ENCODE measurements at regions not wholly inside any gene's neighbourhood (a gene's known extent, or its start where the extent isn't known, plus 50 kb on each side); places are given as distances from the start of the nearest gene placed in this dataset.

DNA sequence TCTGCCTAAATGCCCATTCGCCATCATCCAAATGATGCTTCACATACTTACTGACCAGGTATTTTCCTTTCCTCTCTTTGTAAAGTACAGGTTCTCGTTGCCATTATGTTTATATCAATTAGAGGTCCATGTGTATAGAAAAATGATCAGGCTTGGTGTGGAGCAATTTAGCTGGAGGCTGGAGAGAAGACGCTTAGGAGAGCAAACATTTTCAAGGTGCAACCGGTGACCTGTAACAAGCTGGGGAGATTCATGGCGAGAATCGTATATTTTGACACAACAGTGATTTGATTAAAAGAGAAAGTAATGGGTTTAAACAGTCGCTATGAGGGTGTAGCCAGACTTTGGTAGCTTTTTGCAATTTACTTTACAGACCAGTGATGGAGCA is 170.9 kb upstream of the TBCA start:
- no peak for TF ChIP-seq SIN3A (IDR thresholded peaks at IDR 0.05; ENCODE audit: borderline replicate concordance, low read depth, low read length)
- TF ChIP-seq, protein P1, sequence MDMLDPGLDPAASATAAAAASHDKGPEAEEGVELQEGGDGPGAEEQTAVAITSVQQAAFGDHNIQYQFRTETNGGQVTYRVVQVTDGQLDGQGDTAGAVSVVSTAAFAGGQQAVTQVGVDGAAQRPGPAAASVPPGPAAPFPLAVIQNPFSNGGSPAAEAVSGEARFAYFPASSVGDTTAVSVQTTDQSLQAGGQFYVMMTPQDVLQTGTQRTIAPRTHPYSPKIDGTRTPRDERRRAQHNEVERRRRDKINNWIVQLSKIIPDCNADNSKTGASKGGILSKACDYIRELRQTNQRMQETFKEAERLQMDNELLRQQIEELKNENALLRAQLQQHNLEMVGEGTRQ (IDR thresholded peaks at IDR 0.05; ENCODE audit: borderline replicate concordance, low read depth, low read length): no peak
- TF ChIP-seq, protein P2, sequence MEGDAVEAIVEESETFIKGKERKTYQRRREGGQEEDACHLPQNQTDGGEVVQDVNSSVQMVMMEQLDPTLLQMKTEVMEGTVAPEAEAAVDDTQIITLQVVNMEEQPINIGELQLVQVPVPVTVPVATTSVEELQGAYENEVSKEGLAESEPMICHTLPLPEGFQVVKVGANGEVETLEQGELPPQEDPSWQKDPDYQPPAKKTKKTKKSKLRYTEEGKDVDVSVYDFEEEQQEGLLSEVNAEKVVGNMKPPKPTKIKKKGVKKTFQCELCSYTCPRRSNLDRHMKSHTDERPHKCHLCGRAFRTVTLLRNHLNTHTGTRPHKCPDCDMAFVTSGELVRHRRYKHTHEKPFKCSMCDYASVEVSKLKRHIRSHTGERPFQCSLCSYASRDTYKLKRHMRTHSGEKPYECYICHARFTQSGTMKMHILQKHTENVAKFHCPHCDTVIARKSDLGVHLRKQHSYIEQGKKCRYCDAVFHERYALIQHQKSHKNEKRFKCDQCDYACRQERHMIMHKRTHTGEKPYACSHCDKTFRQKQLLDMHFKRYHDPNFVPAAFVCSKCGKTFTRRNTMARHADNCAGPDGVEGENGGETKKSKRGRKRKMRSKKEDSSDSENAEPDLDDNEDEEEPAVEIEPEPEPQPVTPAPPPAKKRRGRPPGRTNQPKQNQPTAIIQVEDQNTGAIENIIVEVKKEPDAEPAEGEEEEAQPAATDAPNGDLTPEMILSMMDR (IDR thresholded peaks at IDR 0.05): no peak
- no peak for TF ChIP-seq POLR2AphosphoS5 (IDR thresholded peaks at IDR 0.05; ENCODE audit: low read depth, low read length)
- TF ChIP-seq TAF1 (IDR thresholded peaks at IDR 0.05; ENCODE audit: borderline replicate concordance, low read depth, low read length): no peak
- TF ChIP-seq NRF1 (IDR thresholded peaks at IDR 0.05; ENCODE audit: low read depth, low read length): no peak
- TF ChIP-seq, protein P3, sequence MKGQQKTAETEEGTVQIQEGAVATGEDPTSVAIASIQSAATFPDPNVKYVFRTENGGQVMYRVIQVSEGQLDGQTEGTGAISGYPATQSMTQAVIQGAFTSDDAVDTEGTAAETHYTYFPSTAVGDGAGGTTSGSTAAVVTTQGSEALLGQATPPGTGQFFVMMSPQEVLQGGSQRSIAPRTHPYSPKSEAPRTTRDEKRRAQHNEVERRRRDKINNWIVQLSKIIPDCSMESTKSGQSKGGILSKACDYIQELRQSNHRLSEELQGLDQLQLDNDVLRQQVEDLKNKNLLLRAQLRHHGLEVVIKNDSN (IDR thresholded peaks at IDR 0.05; ENCODE audit: borderline replicate concordance, low read depth): no peak
- no peak for TF ChIP-seq EZH2phosphoT487 (IDR thresholded peaks at IDR 0.05; ENCODE audit: borderline replicate concordance, low read depth)
- TF ChIP-seq MXI1 (IDR thresholded peaks at IDR 0.05; ENCODE audit: low read depth, low read length): no peak
